Stimulated activated naive CD4-positive, alpha-beta T cell treated with Interleukin-2 at 50 U/mL for 16 hours (primary cell): ENCODE measurements at regions not wholly inside any gene's neighbourhood (a gene's known extent, or its start where the extent isn't known, plus 50 kb on each side); places are given as distances from the start of the nearest gene placed in this dataset.
"Not testable (repeated sequence)": the region's sequence is repeated elsewhere in the genome, so short reads cannot be mapped to it uniquely, and the experiment has no call there.

ENCODE experiments used
- DNase-seq: peaks from one replicate; lab custom pipeline; 2025; lab: John Stamatoyannopoulos, UW

- no peak for DNase-seq
These were observed 511.1 kb downstream of the SOX6 start for GRCh38 chr11:15845261-15845660.

DNA sequence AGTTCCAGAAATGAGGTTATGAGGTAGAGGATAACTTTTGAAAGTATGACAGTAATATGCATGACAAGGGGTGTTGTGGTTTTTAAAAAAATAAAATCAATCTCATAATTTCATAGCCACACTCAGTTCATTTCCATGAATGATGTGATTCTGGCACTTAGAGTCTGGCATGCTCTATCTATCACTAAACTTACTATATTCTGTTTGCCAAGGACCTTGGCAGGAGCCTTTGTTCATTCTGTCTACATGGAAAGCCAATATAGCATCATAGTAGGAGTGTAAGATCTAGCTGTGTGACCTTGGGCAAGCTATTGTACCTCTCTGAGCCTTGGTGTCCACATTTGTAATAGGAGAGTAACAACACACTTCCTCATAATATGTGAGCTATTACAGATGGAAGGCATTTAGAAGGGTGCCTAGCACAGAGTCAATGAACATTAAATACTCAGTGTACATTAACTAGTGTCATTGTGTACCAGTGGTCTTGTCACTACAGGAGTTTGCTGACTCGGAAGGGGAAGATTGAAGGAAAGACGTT lies 507.6 kb downstream of the SOX6 start:
- DNase-seq = no peak

DNA sequence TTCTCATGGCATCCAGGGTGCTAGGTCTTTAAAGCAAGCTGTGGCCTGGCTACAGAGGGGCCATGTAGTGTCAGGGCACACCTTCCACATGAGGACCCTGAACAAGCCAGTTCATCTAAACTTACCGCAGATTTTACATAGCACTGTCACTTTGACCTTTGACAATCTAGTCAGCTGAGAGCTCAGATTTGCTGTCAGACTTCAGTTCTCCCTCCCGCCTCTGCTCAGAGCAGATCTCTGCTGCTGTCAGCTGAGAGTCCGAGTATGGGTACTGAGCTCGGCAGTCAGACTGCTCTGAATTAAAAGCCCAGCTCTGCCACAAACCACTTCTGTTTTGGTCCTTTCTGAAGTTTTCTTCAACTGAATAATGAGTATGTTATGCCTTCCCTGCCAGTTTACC lies 507.1 kb downstream of the SOX6 start:
- no peak for DNase-seq

DNA sequence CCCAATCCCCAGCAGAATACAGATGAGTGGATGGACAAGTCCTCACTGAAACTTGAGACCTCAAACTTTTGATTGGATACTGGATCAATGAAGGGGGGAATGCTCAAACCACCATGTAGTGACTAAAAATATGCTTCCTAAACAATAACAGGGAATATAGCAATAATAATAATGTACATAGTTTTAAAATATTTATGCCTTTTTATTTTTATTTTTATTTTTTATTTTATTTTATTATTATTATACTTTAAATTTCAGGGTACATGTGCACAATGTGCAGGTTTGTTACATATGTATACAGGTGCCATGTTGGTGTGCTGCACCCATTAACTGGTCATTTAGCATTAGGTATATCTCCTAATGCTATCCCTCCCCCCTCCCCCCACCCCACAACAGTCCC lies 506.0 kb downstream of the SOX6 start:
- DNase-seq = not testable (repeated sequence)

GRCh38 chr11:15851051-15851498 lies 505.3 kb downstream of the SOX6 start:
- no peak for DNase-seq

DNA sequence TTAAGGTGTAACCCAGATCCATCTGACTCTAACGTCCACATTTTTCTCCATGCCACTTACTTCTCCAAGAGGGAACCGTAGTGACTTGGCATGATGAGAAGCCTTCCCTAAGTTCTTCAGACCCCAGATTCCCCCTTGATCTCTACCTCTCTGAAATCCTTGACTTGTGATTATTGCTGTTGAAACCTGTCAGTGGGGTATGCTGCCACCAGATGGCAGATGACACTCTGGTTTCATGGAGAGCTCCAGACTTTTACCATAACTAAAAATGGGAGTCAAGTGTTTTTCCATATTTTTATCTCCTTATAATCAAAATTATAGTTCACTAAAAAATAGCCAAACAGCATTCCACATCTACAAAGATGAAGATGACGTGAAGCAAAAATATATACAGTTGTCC lies 504.2 kb downstream of the SOX6 start:
- no peak for DNase-seq

DNA sequence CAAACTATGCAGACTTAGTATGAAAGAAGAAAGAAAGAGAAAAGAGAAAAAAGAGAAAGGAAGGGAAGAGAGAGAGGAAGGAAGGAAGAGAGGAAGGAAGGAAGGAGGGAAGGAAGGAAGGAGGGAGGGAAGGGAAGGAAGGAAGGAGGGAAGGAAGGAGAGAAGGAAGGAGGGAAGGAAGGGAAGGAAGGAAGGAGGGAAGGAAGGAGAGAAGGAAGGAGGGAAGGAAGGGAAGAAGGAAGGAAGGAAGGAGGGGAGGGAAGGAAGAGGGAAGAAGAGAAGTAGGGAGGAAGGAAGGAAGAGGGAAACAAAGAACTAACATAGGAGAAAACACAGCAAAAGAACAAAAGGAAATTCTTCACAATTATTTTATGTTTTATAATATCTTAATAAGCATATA lies 502.1 kb downstream of the SOX6 start:
- DNase-seq = no peak

DNA sequence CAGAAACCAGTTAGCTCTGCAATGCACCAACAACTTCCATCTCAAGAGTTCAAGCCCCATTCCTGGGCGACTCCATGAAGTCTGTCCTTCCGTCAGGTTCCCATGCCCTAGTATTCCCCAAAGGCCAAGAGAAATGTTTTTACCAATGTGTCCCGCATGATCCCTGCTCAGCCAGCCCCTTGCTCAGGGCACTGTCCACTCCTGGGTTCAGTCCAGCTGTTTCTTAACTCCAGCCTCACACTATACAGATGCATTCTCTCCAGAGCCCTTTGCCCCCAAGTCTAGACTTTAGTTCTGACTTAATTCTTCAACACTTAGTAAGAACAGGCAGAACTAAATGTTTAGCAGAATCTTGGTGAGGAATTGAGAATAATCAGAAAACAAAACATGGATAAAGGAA lies 497.5 kb downstream of the SOX6 start:
- no peak for DNase-seq

GRCh38 chr11:15859411-15859810 lies 496.9 kb downstream of the SOX6 start:
- DNase-seq = no peak

GRCh38 chr11:15861256-15861655 lies 495.1 kb downstream of the SOX6 start:
- DNase-seq = no peak

GRCh38 chr11:15863411-15863810 lies 492.9 kb downstream of the SOX6 start:
- no peak for DNase-seq

DNA sequence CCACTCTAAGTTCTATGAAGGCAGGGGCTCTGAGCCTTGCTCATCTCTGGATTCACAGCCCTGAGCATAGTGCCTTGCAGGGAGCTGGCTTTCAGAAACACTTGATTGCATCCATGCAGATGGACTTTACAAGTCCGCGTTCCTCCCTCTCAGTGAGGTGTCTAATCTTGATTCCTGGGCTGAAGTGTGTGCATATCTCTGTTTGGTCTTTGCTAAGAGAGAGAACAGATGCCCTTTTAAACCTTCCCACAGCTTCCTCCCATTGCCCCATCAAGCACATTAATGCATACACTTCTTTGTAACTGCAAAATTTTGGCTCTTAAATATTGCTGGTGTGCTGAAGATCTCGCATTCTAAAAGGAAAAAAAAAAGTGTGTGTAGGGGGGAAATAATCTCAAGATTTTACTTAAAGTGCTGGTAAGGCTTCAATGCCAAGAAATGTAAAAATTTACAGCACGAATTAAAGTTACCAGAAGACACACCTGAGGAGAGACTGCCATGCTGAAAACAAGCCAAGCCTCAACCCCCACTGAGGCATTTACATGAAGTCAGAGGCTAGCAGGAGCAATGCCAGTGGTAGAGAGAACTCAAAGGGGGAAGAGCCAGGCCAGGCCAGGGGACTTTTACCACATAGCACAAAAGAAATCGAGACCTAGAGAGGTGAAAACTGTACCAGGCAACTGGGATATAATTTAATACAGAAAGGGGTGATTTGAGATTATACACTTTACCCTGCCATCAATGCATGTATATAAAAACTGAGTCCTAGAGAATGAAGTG lies 492.1 kb downstream of the SOX6 start:
- DNase-seq = no peak

- DNase-seq = no peak
These were observed 490.9 kb downstream of the SOX6 start for GRCh38 chr11:15865212-15865987.

DNA sequence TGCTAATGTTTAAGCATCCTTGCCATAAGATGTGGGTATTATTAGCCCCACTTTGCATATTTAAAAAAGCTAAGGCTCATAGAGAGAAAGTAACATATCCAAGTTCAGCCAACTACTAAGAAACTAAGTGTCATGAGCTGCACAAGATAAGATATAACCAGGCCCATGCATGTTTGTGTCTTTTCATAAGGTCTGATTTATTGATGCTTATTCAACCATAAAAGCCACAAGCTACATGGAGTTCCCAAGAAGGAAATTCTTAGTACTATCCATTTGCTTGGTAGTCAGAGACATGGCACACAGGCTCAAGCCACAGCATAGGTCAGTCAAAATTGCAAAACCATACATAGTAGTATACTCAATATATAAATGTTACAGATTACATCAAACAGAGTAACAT lies 488.5 kb downstream of the SOX6 start:
- no peak for DNase-seq

GRCh38 chr11:15870911-15871310 lies 485.4 kb downstream of the SOX6 start:
- DNase-seq = no peak

DNA sequence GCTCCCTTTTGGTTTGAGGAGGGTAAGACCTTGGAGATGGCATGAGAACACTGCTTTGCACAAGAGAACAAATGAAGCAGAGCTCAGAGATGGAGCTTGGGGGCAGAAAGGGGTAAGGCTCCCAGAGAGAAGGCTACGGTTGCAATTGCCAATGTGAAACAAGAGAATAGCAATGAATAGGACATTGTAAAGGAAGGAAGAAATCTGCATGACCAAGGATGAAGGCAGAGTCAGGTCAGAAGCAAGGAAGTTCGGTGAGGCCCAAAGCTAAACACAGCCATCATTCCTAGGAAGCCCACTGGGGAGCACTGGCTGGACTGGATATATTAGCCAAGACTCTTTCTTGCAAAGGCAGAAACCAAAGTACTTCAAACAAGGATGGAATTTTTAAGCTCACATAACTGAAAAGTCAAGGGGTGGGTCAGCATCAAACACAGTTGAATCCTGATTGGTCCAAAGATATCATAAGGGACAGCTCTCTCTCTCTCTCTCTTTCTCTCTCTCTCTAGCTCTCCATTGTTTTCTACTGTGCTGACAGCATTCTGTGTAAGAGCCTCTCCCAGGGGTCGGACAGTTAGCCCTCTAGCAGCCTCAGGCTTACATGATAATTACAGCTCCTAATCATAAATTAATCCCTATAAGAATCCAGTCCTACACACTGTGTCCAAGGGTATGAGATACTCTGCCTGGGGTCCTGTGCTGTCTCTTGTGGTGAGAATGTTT lies 484.3 kb downstream of the SOX6 start:
- no peak for DNase-seq

- DNase-seq = no peak
These were observed 482.8 kb downstream of the SOX6 start for GRCh38 chr11:15873501-15873900.

- no peak for DNase-seq
These were observed 481.6 kb downstream of the SOX6 start for GRCh38 chr11:15874704-15875103.

DNA sequence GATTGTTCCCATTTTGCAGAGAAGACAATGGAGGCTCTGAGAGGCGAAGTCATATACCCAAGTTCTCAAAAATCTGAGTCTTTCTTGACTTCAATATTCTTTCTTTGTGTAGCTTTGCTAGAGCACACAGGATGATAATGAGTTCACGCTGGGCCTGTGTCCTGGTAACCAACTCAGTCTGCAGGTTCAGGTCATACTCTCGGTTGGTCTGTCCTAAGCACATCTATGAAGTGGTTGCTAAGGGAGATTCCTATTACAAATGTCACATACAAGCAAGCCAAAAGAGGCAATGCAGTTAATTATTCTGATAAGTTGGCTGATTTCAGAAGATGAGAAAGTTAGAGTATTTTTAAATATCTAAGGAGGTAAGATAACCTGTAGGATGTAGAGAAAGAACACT lies 481.0 kb downstream of the SOX6 start:
- no peak for DNase-seq

DNA sequence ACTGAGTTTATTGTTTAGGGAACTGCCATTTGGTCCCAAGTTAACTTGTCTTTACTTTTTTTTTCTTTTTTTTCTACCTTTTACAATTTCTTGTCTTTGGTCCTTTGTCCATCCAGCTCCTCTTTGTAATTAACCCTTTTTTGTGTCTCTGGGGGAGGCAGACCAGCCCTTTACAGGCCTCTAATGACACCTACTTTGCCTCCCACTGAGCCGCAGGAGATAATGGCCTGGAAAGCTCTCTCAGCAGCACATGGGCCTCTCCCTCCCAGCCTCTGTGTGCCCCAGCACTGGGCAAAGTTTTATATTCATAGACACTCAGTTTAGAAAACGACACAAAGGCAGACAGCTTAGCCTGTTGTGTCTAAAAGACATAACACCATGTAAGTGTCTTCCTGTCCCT lies 480.4 kb downstream of the SOX6 start:
- DNase-seq = no peak

DNA sequence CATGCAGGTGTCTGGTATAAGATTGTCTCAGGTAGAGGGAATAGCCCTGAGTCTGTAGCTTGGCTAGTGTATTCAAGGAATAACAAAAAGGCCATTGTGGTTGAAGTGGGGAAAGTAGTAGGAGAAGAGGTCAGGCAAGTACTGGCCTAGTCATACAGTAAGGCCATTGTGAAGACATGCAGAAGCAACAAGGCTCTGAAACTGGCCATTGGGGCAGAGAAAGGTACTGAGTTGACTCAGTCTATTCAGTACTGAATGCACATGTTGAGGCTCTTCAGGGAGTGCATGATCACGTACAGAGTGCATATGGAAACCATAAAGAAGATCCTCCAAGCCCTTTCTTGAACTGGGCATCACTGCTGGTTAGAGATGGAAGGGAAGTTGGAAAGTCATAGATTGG lies 477.6 kb downstream of the SOX6 start:
- no peak for DNase-seq

GRCh38 chr11:15880291-15880690 lies 476.1 kb downstream of the SOX6 start:
- no peak for DNase-seq
